Retinal pigment epithelial cell (primary cell): ENCODE measurements at regions not wholly inside any gene's neighbourhood (a gene's known extent, or its start where the extent isn't known, plus 50 kb on each side); places are given as distances from the start of the nearest gene placed in this dataset.
A peak's percentile ranks its signal among the peaks of the same experiment; 100 is the strongest.

ENCODE experiments used
- DNase-seq: peaks from one replicate; pipeline ENCODE4 v3.0.0-alpha.2; 2010; ENCODE audit warnings: low read depth
- H3K4me3 ChIP-seq: 2 replicates; pipeline ENCODE4 v1.5.1; 2011; ENCODE audit warnings: mild to moderate bottlenecking, low read length, control low read depth, moderate library complexity
- TF ChIP-seq, protein P1 (sequence below): conservative IDR thresholded peaks from 2 replicates; pipeline ENCODE4 v1.5.1; 2011; ENCODE audit warnings: low read depth, low read length, control low read depth, inconsistent platforms

DNA sequence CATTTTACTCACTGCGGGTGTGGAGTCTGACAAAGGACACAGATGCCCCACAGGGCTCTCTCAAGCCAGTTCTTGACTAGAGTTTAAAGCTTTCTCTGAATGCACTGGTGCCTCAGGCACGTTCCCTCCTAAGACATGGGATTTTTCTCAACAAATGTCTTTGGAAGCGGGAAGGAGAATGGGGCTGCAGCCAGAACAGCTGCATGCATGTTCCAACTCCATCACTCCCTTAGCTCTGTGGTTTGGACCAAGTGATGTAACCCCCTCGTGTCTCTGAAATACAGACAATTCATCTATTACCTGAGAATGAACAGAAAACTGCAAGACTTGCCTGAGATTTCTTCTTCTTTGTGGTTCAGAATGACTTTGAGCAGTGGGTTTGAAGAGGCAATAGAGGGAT, 141.7 kb upstream of the SERPINE2 start:
- no peak overlapping the region for H3K4me3 ChIP-seq
- DNase-seq, result no peak
- TF ChIP-seq, protein P1, sequence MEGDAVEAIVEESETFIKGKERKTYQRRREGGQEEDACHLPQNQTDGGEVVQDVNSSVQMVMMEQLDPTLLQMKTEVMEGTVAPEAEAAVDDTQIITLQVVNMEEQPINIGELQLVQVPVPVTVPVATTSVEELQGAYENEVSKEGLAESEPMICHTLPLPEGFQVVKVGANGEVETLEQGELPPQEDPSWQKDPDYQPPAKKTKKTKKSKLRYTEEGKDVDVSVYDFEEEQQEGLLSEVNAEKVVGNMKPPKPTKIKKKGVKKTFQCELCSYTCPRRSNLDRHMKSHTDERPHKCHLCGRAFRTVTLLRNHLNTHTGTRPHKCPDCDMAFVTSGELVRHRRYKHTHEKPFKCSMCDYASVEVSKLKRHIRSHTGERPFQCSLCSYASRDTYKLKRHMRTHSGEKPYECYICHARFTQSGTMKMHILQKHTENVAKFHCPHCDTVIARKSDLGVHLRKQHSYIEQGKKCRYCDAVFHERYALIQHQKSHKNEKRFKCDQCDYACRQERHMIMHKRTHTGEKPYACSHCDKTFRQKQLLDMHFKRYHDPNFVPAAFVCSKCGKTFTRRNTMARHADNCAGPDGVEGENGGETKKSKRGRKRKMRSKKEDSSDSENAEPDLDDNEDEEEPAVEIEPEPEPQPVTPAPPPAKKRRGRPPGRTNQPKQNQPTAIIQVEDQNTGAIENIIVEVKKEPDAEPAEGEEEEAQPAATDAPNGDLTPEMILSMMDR, result no peak

DNA sequence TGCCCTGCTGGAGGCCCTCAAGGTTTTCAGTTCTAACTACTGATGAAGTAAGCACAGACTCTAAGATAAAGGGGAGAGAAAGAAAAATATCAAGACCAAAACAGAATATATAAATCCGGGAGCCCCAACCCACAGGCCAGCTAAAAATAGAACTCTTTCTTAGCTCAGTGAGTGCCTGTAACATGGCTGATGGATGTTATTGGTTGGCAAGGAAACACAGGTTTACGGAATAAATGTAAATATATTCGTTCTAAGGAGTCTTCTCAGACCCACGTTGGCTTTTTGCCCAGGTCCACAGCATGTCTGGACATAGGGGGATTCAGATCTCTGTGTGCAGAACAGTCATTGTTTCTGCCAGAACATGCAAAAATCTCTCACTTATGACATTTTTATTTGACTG, 139.0 kb upstream of the SERPINE2 start:
- H3K4me3 ChIP-seq, result no peak overlapping the region
- peak; percentile 22 for DNase-seq
- TF ChIP-seq, protein P1, result no peak

DNA sequence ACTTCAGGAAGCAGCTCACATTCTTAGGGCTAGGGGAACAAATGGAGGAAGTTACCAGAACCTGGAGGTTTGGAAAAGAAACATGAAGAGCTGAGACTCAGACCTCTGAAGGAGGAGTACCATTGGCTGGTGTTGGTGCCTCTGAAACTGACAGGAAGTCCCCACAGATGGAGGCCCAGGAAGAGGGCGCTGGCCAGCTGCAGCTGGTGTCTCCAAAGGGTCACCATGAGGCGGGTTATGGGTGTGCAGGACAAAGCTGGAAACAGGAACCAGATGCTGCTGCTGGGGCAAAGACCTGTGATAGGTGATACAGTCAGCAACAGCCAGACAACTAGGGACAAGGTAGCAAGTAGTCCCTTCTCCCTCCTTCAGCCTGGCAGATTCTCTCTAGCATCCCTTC, 136.5 kb upstream of the SERPINE2 start:
- DNase-seq, result no peak
- no peak overlapping the region for H3K4me3 ChIP-seq
- TF ChIP-seq, protein P1, result no peak

DNA sequence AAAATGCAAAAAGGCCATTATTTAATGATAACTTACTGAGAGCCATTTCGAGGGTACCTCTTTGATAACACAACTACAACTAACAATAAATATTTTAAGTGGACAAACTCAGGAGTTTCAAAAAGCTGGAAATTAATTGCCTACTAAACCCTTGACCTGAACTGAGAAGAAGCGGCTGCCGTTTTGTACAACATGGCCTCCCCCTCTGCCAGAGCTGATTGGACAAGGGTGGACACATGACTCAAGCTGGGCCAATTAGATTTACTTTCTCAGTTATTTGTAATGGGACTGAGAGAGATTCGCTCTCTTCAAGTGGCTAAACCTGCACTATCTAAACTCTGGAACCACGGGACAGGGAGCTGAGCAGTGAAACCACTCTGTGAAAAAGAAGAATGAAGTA, 135.9 kb upstream of the SERPINE2 start:
- no peak overlapping the region for H3K4me3 ChIP-seq
- no peak for DNase-seq
- TF ChIP-seq, protein P1, result no peak

DNA sequence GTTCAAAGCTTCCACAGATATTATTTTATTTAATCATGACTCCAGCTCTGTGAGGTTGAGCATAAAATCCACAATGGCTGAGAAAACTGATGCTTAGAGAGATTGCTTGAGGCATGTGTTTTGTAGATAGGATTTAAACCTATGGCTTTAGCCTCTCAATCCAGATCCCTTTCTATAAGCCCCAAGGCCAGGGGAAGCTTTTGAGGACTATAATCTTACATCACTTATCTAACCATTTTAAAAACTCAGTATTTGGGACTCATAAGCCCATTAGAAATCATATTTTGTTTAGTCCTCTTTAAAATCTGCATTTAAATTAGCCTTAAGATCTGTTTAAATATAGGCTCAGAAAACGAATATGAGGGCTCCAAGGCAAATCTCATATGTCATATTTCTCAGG, 135.4 kb upstream of the SERPINE2 start:
- TF ChIP-seq, protein P1, result no peak
- no peak for DNase-seq
- no peak overlapping the region for H3K4me3 ChIP-seq

DNA sequence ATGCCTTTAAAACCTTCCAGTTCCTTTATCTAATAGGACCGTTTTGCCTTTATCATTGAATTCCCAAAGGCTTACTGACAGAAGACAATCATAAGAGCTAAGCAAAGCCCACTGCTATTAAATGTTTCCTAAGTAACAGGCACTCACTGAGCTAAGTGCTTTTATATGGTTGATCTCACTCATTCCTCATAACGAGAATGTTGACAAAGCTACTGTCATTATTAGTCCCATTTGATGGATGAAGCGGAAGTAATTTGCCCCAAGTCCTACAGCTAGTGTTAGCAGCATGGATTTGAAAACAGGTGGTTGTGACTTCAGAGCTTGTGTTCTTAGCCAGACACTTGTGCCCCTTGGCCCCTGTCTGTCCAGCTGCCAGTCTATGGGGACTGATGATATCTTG, 134.8 kb upstream of the SERPINE2 start:
- no peak overlapping the region for H3K4me3 ChIP-seq
- TF ChIP-seq, protein P1, result no peak
- DNase-seq, result no peak

DNA sequence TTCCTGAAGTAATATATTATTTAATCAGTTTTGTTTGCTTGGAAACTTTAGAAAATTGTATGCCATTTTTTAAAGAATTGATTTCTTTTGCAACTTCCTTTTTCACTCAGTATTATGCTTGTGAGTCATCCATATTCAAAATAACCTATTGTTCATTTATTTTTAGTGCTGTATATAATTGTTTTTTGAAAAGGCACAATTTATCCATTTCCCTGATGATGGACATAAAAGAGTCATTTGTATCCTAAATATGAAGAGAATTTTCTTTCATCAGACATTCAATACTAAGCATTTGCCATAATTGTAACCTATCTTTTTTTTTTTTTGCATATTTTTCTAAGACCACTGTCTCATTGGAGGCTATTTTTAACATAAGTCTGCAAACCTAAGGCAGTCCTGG, 134.1 kb upstream of the SERPINE2 start:
- TF ChIP-seq, protein P1, result no peak
- no peak overlapping the region for H3K4me3 ChIP-seq
- no peak for DNase-seq
